IPS DF 19.7 (cell line): ENCODE measurements at regions not wholly inside any gene's neighbourhood (a gene's known extent, or its start where the extent isn't known, plus 50 kb on each side); places are given as distances from the start of the nearest gene placed in this dataset.
"Not testable (repeated sequence)": the region's sequence is repeated elsewhere in the genome, so short reads cannot be mapped to it uniquely, and the experiment has no call there.

ENCODE experiments used
- DNase-seq: peaks from one replicate; pipeline ENCODE4 v3.0.0-alpha.2; 2013; ENCODE audit warnings: low read depth, low spot score

- no peak for DNase-seq
Observed at GRCh38 chr1:8144323-8144722, 118.2 kb upstream of the ERRFI1 start.

- DNase-seq: no peak
Observed at GRCh38 chr1:8142955-8143629, 117.0 kb upstream of the ERRFI1 start.

- no peak for DNase-seq
Observed at GRCh38 chr1:8139941-8140340, 113.8 kb upstream of the ERRFI1 start.

DNA sequence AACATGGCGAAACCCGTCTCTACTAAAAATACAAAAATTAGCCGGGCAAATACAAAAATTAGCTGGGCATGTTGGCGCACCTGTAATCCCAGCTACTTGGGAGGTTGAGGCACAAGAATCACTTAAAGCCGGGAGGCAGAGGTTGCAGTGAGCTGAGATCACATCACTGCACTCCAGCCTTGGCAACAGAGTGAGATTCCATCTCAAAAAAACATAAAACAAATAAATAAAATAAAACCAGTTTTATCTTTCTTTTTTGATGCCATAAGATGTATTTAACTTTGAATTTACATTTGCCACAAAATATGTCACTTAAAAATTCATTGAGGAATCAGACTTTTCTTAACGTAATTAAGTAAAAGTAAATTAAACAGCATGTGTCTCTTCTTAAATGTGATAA is 113.3 kb upstream of the ERRFI1 start:
- DNase-seq: no peak

DNA sequence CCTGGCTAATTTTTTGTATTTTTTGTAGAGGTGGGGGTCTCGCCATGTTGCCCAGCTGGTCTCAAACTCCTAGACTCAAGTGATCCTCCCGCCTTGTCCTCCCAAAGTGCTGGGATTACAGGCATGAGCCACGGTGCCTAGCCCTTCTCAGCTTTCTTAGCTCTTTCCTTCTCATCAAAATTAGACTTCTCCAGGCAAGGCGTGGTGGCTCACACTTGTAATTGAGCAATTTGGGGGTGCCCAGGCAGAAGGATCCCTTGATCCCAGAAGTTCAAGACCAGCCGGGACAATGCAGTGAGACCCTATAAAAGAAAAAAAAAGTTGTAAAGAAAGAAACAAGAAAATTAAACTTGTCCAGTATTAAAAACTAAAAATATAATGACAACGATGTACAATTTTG is 112.6 kb upstream of the ERRFI1 start:
- DNase-seq: no peak

GRCh38 chr1:8137481-8138244 is 111.6 kb upstream of the ERRFI1 start:
- no peak for DNase-seq

DNA sequence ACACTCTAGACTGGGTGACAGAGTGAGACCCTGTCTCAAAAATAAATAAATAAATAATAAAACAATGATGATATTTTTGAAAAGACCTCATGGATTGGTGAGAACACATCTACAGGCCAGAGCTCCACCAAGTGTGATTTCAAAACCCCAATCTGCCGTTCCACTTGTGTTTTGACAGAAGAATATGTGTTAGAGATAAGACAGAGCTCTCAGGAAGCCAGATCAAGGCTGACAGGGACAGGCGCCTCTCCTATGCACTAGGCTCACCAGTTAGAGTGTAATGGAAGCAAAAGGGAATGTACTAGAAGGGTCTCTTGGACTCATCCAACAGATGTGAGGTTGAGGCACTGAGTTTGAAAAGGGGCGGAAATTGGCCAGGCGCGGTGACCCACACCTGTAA is 110.7 kb upstream of the ERRFI1 start:
- no peak for DNase-seq

DNA sequence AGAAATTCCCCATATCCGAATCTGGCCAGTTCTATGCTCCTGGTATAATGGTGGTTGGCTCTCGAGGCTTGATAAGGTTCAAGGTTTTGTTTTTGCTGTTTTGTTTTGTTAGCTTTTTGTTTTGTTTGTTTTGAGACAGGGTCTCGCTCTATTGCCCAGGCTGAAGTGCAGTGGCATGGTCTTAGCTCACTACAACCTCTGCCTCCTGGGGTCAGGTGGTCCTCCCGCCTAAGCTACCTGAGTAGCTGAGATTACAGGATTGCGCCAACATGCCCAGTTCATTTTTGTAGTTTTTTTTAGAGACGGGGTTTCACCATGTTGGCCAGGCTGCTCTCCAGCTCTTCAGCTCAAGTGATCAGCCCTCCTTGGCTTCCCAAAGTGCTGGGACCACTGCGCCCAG is 109.1 kb upstream of the ERRFI1 start:
- no peak for DNase-seq

- DNase-seq: no peak
Observed at GRCh38 chr1:8134546-8135235, 108.6 kb upstream of the ERRFI1 start.

DNA sequence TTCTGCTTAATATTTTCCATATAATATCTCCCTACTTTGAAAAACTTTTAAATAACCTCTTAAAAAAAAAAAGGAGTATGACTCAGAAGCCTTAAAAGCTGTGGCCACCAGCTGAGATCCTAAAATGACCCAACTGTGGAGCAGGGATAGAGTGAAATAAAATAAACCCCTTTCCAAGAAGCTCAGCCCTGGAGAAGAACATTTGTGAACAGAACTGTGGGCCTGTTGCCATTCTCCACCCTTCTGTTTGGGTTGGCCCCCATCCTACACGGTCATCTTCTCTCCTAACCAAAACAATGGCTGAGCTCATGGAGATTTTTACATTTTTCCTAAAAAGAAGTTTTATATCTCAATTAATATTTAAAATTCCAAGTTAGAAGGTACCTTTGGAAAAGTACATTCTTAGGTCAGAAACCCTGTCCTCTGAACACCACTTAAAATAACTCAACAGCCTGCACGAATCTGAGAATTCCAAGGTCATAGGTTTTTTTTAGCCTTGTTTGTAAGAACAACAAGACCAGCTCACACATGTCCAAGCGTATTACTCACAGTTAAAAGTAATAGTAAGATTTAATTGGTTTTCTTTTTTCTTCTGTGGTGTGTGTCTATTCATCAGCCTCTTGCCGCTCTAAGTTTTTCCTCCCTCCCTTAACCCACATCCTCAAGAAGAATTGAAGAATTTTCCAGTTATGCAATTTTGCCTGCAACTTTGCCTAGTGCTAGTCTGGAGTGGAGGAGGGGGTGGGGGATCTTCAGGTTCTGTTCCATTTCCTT is 107.7 kb upstream of the ERRFI1 start:
- DNase-seq: no peak

DNA sequence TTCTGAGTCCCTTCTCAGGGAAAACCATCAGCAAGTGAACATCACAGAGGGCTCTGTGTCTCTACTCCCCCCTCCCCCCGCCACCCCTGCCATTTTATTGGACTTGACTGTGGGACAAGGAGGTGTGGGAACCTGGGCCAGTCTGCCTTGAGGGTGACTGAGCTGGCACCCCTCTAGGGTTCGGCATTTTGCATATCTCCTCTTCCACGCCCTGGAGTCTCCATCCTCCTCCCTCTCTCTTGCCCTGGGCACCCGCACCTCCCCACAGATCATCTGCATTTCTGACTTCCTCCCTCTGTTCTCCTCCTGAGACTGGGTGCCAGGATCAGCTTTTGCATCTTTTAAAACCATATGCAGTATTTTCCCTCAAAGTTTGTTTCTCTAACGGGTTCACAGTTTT is 107.1 kb upstream of the ERRFI1 start:
- DNase-seq: no peak

DNA sequence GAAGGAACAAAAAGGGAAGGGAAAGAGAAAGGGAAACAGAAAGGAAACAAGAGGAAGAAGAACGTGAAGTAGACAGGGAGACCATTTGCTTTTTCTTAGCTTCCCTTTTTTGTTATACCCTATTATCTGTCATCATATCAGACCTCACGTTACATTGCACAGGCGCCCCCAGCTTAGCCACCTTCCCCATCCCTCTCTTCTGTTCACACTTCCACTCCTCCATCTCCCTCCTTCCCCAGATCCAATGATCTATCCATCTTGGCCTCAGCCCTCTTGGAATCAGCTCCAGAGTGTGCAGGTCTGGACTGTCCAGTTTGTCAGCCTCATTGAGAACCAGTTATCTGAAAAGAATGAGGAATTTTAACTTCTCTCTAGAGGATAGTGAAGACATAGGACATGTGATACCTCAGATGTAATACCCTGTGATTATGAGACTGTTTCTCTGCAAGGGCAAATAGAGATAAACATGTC is 101.1 kb upstream of the ERRFI1 start:
- DNase-seq: no peak

DNA sequence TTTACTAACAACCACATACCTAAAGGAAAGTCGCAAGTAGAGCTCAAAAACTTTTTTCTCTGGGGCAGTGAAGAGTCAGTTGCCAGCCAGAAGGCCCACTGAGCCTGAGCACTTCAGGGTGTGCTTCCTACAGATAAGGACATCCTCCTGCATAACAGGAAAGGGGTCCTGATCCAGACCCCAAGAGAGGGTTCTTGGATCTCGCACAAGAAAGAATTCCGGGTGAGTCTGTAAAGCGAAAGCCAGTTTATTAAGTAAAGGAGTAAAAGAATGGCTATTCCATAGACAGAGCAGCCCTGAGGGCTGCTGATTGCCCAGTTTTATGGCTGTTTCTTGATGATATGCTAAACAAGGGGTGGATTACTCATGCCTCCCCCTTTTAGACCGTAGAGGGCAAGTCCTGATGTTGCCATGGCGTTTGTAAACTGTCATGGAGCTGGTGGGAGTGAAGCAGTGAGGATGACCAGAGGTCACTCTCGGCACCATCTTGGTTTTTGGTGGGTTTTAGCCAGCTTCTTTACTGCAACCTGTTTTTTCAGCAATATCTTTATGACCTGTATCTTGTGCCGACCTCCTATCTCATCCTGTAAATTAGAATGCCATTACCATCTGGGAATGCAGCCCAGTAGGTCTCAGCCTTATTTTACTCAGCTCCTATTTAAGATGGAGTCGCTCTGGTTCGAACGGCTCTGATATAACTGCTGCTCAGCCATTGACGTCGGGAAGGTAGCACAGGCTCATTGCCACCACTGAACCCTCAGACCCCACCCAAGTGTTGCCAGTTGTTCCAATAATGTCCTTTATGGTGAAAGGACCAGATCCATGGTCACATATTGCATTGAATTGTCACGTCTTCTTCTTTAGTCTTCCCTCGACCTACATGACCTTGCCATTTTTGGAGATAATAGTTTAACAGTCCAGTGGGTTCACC is 96.6 kb upstream of the ERRFI1 start:
- DNase-seq: no peak

- no peak for DNase-seq
Observed at GRCh38 chr1:8122160-8122476, 96.0 kb upstream of the ERRFI1 start.

GRCh38 chr1:8121261-8122159 is 95.4 kb upstream of the ERRFI1 start:
- DNase-seq: peak; percentile 30

- no peak for DNase-seq
Observed at GRCh38 chr1:8120693-8121260, 94.7 kb upstream of the ERRFI1 start.

GRCh38 chr1:8118736-8119135 is 92.6 kb upstream of the ERRFI1 start:
- DNase-seq: not testable (repeated sequence)

- DNase-seq: no peak
Observed at GRCh38 chr1:8118031-8118451, 91.9 kb upstream of the ERRFI1 start.

GRCh38 chr1:8116894-8117264 is 90.8 kb upstream of the ERRFI1 start:
- no peak for DNase-seq

GRCh38 chr1:8115769-8116167 is 89.7 kb upstream of the ERRFI1 start:
- DNase-seq: no peak
